HepG2 (cell line): ENCODE measurements at regions not wholly inside any gene's neighbourhood (a gene's known extent, or its start where the extent isn't known, plus 50 kb on each side); places are given as distances from the start of the nearest gene placed in this dataset.

Experiments used
- ATAC-seq: fragments of 200-7000 bp; cut with Tn5 transposase; 3 replicates; pipeline ENCODE4 v1.9.1; 2020; ENCODE audit warnings: mild to moderate bottlenecking, moderate library complexity
- BruUV-seq: library from RNA; stranded (reverse); fragments of 400-500 nt; replicated peaks from 2 replicates; lab custom pipeline; 2021; lab: Mats Ljungman, UMichigan
- CTCF ChIA-PET: fragments of 300-600 bp; formaldehyde crosslinking; extraction: SDS; loops from one replicate; lab custom pipeline; 2021; ENCODE audit warnings: low total read pairs, inconsistent platforms, low intra/inter-chr PET ratio; lab: Yijun Ruan, JAX
- POLR2A ChIA-PET: fragments of 350-600 bp; sonication (Branson Sonifier 250); formaldehyde crosslinking; loops from one replicate; lab custom pipeline; 2020; ENCODE audit warnings: antibody characterized with exemption, inconsistent platforms; lab: Yijun Ruan, JAX
- DNase-seq: peaks from one replicate; pipeline ENCODE4 v3.0.0-alpha.2; 2015; ENCODE audit warnings: low spot score
- FAIRE-seq: peaks from 3 replicates; lab custom pipeline; 2011; peaks lifted over from hg19 to GRCh38; lab: Jason Lieb, UNC
- H2AFZ ChIP-seq: one replicate; pipeline ENCODE4 v1.6.1; 2011; ENCODE audit warnings: low read length, inconsistent platforms
- H3K27ac ChIP-seq: fragments of 300-600 bp; 3 replicates; pipeline ENCODE4 v1.8.0; 2011; ENCODE audit warnings: mixed run types, mild to moderate bottlenecking, mixed read lengths, low read length, inconsistent platforms; ENCODE audit not compliant: insufficient read depth; ENCODE audit errors: extremely low read length
- H3K27me3 ChIP-seq, 2 experiments: fragments of 200-600 bp in 1 of 2; 2 replicates in 1 of 2; 3 replicates in 1 of 2; pipeline versions ENCODE4 v1.6.0 to v1.8.0; 2011; ENCODE audit warnings: low read length in 2 of 2, mild to moderate bottlenecking in 2 of 2, moderate library complexity in 2 of 2, inconsistent platforms in 1 of 2; ENCODE audit not compliant: insufficient read depth in 2 of 2, control insufficient read depth in 1 of 2
- H3K36me3 ChIP-seq, 2 experiments: fragments of 200-600 bp in 1 of 2; replicated peaks in 1 of 2; 2 replicates in 1 of 2; 3 replicates in 1 of 2; pipeline versions ENCODE4 v1.5.1 to v1.8.0; 2011; ENCODE audit warnings: low read length in 2 of 2, inconsistent platforms in 1 of 2; ENCODE audit not compliant: insufficient read depth in 2 of 2, control insufficient read depth in 1 of 2
- H3K4me1 ChIP-seq: 2 replicates; pipeline ENCODE4 v1.5.1; 2012; ENCODE audit warnings: low read length, inconsistent platforms; ENCODE audit not compliant: insufficient read depth
- H3K4me2 ChIP-seq: 2 replicates; pipeline ENCODE4 v1.6.0; 2011; ENCODE audit warnings: low read depth, low read length, inconsistent platforms
- H3K4me3 ChIP-seq, 3 experiments: fragments of 200-600 bp in 1 of 3; sonication (generic), shearing (Covaris generic) in 1 of 3; replicated peaks in 1 of 3; 2 replicates each; pipeline ENCODE4 v1.5.1; 2011 to 2016; ENCODE audit warnings: low read length in 3 of 3, inconsistent platforms in 2 of 3, low read depth in 2 of 3, mild to moderate bottlenecking in 2 of 3, control low read depth in 1 of 3, mixed read lengths in 1 of 3; ENCODE audit not compliant: insufficient read depth in 1 of 3
- H3K79me2 ChIP-seq: one replicate; pipeline ENCODE4 v1.6.1; 2011; ENCODE audit warnings: low read length, inconsistent platforms; ENCODE audit not compliant: insufficient read depth
- H3K9ac ChIP-seq: 2 replicates; pipeline ENCODE4 v1.6.0; 2011; ENCODE audit warnings: mild to moderate bottlenecking, low read depth, low read length, inconsistent platforms; ENCODE audit not compliant: insufficient read depth
- H3K9me3 ChIP-seq: 2 replicates; pipeline ENCODE4 v1.5.1; 2012; ENCODE audit warnings: mild to moderate bottlenecking, low read length
- H4K20me1 ChIP-seq: 2 replicates; pipeline ENCODE4 v1.6.0; 2011; ENCODE audit warnings: inconsistent platforms, mild to moderate bottlenecking, low read length, moderate library complexity; ENCODE audit not compliant: insufficient read depth
- DRAP1 ChIP-seq: IDR thresholded peaks from 2 replicates; pipeline ENCODE4 v1.6.1; 2016; ENCODE audit warnings: missing genetic modification reagents, missing compliant biosample characterization
- EED ChIP-seq: sonication (generic); formaldehyde crosslinking; IDR thresholded peaks from 2 replicates; pipeline ENCODE4 v1.5.0; 2020; ENCODE audit warnings: mild to moderate bottlenecking, missing genetic modification reagents
- MED1 ChIP-seq: sonication (generic); formaldehyde crosslinking; IDR thresholded peaks from 2 replicates; pipeline ENCODE4 v1.4.0; 2020; ENCODE audit warnings: missing genetic modification reagents
- ONECUT2 ChIP-seq: sonication (generic); formaldehyde crosslinking; IDR thresholded peaks from 2 replicates; pipeline ENCODE4 v1.4.0; 2020; ENCODE audit warnings: missing genetic modification reagents
- RCOR2 ChIP-seq: IDR thresholded peaks from 2 replicates; pipeline ENCODE4 v1.6.1; 2016; ENCODE audit warnings: missing biosample characterization, missing genetic modification reagents
- SUZ12 ChIP-seq: fragments of 150-350 bp; IDR thresholded peaks from 2 replicates; pipeline ENCODE4 v1.6.1; 2014; ENCODE audit warnings: low read depth, low read length
- ZBTB3 ChIP-seq: sonication (generic); formaldehyde crosslinking; IDR thresholded peaks from 2 replicates; pipeline ENCODE4 v1.4.0; 2020; ENCODE audit warnings: low read depth, mild to moderate bottlenecking, moderate library complexity, missing genetic modification reagents, borderline replicate concordance
- ZFP82 ChIP-seq: sonication (generic); formaldehyde crosslinking; IDR thresholded peaks from 2 replicates; pipeline ENCODE4 v1.5.1; 2020; ENCODE audit warnings: mild to moderate bottlenecking, missing genetic modification reagents, borderline replicate concordance
- ZNF30 ChIP-seq: sonication (generic); formaldehyde crosslinking; IDR thresholded peaks from 2 replicates; pipeline ENCODE4 v1.5.0; 2020; ENCODE audit warnings: mild to moderate bottlenecking, missing genetic modification reagents
- ZNF343 ChIP-seq: sonication (generic); formaldehyde crosslinking; IDR thresholded peaks from 2 replicates; pipeline ENCODE4 v1.4.0; 2020; ENCODE audit warnings: mild to moderate bottlenecking, missing genetic modification reagents
- ZSCAN29 ChIP-seq: sonication (generic); formaldehyde crosslinking; conservative IDR thresholded peaks from 2 replicates; pipeline ENCODE4 v1.4.0; 2020; ENCODE audit warnings: mild to moderate bottlenecking, missing genetic modification reagents
- WGBS: methylation state at CpG from one replicate; pipeline ENCODE4 v1.1.6; 2017; ENCODE audit warnings: low lambda C conversion rate; 5-methylcytosine and 5-hydroxymethylcytosine counted together
- in situ Hi-C: cut with HindIII; loops from 2 replicates; pipeline ENCODE4 v1.10.0; 2017; ENCODE audit warnings: low pct_unique_long_range_greater_than_20kb; ENCODE audit not compliant: extremely low pct_ligation_motif_present
- intact Hi-C: fragments of 100-400 bp; cut with micrococcal nuclease; formaldehyde crosslinking; loops from one replicate; pipeline ENCODE4 v1.10.0; 2022; ENCODE audit not compliant: unreplicated experiment
- TF ChIP-seq, protein P1 (sequence below): sonication (generic); formaldehyde crosslinking; IDR thresholded peaks from 2 replicates; pipeline ENCODE4 v1.5.0; 2020; ENCODE audit warnings: mild to moderate bottlenecking, missing genetic modification reagents
- TF ChIP-seq, protein P2 (sequence below): sonication (generic); formaldehyde crosslinking; conservative IDR thresholded peaks from 2 replicates; pipeline ENCODE4 v1.5.0; 2020; ENCODE audit warnings: missing genetic modification reagents

DNA sequence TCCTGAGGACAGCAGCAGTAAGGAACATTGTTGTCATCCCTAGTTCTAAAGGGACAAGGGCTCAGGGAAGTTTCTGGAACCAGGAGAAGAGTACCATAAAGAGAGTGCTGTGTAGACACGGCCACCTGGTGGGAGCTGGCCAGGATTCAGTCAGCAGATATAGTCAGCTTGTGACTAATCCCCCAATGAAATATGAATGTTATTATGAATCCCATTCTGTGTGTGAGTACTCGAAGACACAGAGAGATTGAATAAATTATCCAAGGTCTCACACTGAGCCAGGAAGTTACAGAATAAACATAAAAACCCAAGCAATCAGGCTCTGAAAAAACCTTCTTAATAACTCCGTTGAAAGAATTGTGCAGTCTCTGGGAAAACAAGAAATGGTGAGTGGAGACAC lies 1359.5 kb downstream of the AACS start (continued):
- TF ChIP-seq ZNF343 (no peak), RCOR2 (CRISPR knock-in tag) (no peak)
- TF ChIP-seq, protein P1, sequence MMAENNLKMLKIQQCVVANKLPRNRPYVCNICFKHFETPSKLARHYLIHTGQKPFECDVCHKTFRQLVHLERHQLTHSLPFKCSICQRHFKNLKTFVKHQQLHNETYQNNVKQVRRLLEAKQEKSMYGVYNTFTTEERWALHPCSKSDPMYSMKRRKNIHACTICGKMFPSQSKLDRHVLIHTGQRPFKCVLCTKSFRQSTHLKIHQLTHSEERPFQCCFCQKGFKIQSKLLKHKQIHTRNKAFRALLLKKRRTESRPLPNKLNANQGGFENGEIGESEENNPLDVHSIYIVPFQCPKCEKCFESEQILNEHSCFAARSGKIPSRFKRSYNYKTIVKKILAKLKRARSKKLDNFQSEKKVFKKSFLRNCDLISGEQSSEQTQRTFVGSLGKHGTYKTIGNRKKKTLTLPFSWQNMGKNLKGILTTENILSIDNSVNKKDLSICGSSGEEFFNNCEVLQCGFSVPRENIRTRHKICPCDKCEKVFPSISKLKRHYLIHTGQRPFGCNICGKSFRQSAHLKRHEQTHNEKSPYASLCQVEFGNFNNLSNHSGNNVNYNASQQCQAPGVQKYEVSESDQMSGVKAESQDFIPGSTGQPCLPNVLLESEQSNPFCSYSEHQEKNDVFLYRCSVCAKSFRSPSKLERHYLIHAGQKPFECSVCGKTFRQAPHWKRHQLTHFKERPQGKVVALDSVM (CRISPR knock-in tag), result no peak
- TF ChIP-seq, all 625 proteins: peak for 0

DNA sequence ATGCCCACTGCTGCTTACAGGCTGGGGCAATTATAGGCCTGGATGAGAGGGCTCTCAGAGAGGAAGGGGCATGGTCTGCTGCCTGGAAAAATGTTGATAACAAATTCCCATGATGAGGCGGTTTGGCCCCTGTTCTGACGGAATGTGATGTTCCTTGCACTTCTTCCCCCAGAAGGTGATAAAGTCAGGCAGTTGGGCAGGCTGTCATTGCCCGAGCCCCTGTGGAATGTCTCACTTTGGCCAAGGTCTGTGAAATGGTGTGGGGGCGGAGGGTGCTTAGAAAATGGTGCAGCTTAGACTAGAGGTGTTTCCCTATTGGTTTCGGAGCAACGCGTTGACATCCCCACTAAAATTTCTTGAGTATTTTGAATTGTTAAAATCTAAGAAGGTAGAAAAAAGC lies 1360.0 kb downstream of the AACS start:
- Histone ChIP-seq H3K9ac (no peak overlapping the region), H3K79me2 (no peaks in the 10 kb centered on the region), H3K4me3 (no peak overlapping the region), H3K9me3 (peaks cover 93% of the 10 kb centered on the region), H2AFZ (no peak overlapping the region), H3K36me3 (no peaks in the 10 kb centered on the region), H3K4me2 (no peak overlapping the region), H4K20me1 (no peaks in the 10 kb centered on the region), H3K27me3 (no peaks in the 10 kb centered on the region), H3K4me1 (no peaks in the 10 kb centered on the region), H3K27ac (no peak overlapping the region)
- ATAC-seq (no peak), FAIRE-seq (no peak), DNase-seq (no peak)
- intact Hi-C loops, result no loop called here
- no TSS peak for BruUV-seq
- CTCF ChIA-PET, result no interaction called here
- WGBS, result 55% methylated on average over 7 of the region's 7 CpGs
- in situ Hi-C loops, result no loop called here
- POLR2A ChIA-PET, result no interaction called here
- TF ChIP-seq ZSCAN29 (CRISPR knock-in tag) (no peak), SUZ12 (no peak), EED (no peak), DRAP1 (CRISPR knock-in tag) (no peak), MED1 (CRISPR knock-in tag) (no peak), ZNF30 (CRISPR knock-in tag) (no peak), ZBTB3 (CRISPR knock-in tag) (no peak), ZFP82 (CRISPR knock-in tag) (no peak), ONECUT2 (CRISPR knock-in tag) (no peak)
- TF ChIP-seq, protein P2, sequence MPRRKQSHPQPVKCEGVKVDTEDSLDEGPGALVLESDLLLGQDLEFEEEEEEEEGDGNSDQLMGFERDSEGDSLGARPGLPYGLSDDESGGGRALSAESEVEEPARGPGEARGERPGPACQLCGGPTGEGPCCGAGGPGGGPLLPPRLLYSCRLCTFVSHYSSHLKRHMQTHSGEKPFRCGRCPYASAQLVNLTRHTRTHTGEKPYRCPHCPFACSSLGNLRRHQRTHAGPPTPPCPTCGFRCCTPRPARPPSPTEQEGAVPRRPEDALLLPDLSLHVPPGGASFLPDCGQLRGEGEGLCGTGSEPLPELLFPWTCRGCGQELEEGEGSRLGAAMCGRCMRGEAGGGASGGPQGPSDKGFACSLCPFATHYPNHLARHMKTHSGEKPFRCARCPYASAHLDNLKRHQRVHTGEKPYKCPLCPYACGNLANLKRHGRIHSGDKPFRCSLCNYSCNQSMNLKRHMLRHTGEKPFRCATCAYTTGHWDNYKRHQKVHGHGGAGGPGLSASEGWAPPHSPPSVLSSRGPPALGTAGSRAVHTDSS (CRISPR knock-in tag), result no peak
